ENCODE measurements at regions not wholly inside any gene's neighbourhood (a gene's known extent, or its start where the extent isn't known, plus 50 kb on each side); places are given as distances from the start of the nearest gene placed in this dataset.
"Not testable (repeated sequence)": the region's sequence is repeated elsewhere in the genome, so short reads cannot be mapped to it uniquely, and the experiment has no call there.

GRCh38 chr1:172755099-172755498, 96.2 kb downstream of the FASLG start:
- DNase-seq, result no peak

GRCh38 chr1:172756024-172756423, 97.1 kb downstream of the FASLG start:
- DNase-seq, result no peak

- DNase-seq, result no peak
Observed at GRCh38 chr1:172758259-172758658, 99.4 kb downstream of the FASLG start.

- DNase-seq, result no peak
Observed at GRCh38 chr1:172760121-172760520, 101.2 kb downstream of the FASLG start.

- DNase-seq, result no peak
Observed at GRCh38 chr1:172761581-172762486, 102.9 kb downstream of the FASLG start.

GRCh38 chr1:172763057-172763456, 104.2 kb downstream of the FASLG start:
- no peak for DNase-seq

- DNase-seq, result no peak
Observed at GRCh38 chr1:172764378-172764777, 105.5 kb downstream of the FASLG start.

GRCh38 chr1:172766462-172766861, 107.6 kb downstream of the FASLG start:
- DNase-seq, result no peak

GRCh38 chr1:172770071-172770470, 111.2 kb downstream of the FASLG start:
- DNase-seq, result no peak

- no peak for DNase-seq
Observed at GRCh38 chr1:172774561-172774960, 115.7 kb downstream of the FASLG start.

GRCh38 chr1:172775606-172776005, 116.7 kb downstream of the FASLG start:
- no peak for DNase-seq

- no peak for DNase-seq
Observed at GRCh38 chr1:172776071-172776470, 117.2 kb downstream of the FASLG start.

GRCh38 chr1:172777767-172778166, 118.9 kb downstream of the FASLG start:
- DNase-seq, result no peak

- no peak for DNase-seq
Observed at GRCh38 chr1:172778456-172779455, 119.9 kb downstream of the FASLG start.

GRCh38 chr1:172779491-172779890, 120.6 kb downstream of the FASLG start:
- no peak for DNase-seq

GRCh38 chr1:172781513-172782140, 122.7 kb downstream of the FASLG start:
- no peak for DNase-seq

GRCh38 chr1:172789840-172790239, 130.9 kb downstream of the FASLG start:
- DNase-seq, result no peak

GRCh38 chr1:172790245-172790644, 131.3 kb downstream of the FASLG start:
- DNase-seq, result no peak

- DNase-seq, result no peak
Observed at GRCh38 chr1:172793823-172794222, 134.9 kb downstream of the FASLG start.

- no peak for DNase-seq
Observed at GRCh38 chr1:172795741-172796140, 136.8 kb downstream of the FASLG start.

- DNase-seq, result not testable (repeated sequence)
Observed at GRCh38 chr1:172799804-172800203, 140.9 kb downstream of the FASLG start.

- no peak for DNase-seq
Observed at GRCh38 chr1:172801771-172802322, 142.9 kb downstream of the FASLG start.

- DNase-seq, result no peak
Observed at GRCh38 chr1:172809750-172810149, 150.8 kb downstream of the FASLG start.
